ENCODE measurements at regions not wholly inside any gene's neighbourhood (a gene's known extent, or its start where the extent isn't known, plus 50 kb on each side); places are given as distances from the start of the nearest gene placed in this dataset.

GRCh38 chr9:1434811-1435210 lies 384.7 kb downstream of the DMRT2 start:
- DNase-seq, result no peak

- no peak for DNase-seq
Observed at GRCh38 chr9:1440256-1440655, 390.1 kb downstream of the DMRT2 start.

DNA sequence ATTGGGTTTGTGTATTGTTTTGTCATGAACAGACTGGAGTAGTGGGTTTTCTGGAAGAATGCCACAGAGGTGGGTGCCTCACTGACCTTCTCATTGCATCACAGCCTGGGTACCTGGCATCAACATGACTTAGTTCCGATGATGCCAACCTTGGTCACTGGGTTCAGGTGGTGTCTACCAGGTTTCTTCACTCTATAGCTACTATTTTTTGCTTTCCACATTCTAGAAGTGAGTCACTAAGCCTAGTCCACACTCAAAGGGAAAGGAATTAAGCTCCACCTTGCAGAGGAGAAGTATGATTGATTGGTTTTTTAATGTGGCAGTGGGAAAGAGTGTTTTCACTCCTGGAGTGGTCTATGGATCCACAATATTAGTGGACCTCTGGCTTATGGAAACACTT lies 391.9 kb downstream of the DMRT2 start:
- no peak for DNase-seq

DNA sequence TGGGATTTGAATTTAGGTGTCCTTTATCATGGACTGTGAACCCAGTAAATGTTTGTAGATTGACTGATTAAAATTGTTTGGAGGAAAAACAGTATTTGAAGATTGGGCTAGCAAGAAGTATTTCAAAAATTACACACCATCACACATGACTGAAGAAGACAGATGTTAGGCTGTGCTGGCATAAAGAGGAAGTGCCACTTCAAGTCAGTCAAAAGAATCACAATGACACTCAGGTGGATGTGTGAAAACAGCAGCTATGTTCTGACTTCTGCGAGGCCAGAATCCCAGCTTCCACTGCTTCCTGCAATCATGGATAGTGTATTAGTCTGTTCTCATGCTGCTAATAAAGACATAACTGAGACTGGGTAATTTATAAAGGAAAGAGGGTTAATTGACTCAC lies 393.3 kb downstream of the DMRT2 start:
- no peak for DNase-seq

- no peak for DNase-seq
Observed at GRCh38 chr9:1446671-1447070, 396.5 kb downstream of the DMRT2 start.

- DNase-seq, result no peak
Observed at GRCh38 chr9:1453636-1454035, 403.5 kb downstream of the DMRT2 start.

- DNase-seq, result no peak
Observed at GRCh38 chr9:1454211-1454610, 404.1 kb downstream of the DMRT2 start.

DNA sequence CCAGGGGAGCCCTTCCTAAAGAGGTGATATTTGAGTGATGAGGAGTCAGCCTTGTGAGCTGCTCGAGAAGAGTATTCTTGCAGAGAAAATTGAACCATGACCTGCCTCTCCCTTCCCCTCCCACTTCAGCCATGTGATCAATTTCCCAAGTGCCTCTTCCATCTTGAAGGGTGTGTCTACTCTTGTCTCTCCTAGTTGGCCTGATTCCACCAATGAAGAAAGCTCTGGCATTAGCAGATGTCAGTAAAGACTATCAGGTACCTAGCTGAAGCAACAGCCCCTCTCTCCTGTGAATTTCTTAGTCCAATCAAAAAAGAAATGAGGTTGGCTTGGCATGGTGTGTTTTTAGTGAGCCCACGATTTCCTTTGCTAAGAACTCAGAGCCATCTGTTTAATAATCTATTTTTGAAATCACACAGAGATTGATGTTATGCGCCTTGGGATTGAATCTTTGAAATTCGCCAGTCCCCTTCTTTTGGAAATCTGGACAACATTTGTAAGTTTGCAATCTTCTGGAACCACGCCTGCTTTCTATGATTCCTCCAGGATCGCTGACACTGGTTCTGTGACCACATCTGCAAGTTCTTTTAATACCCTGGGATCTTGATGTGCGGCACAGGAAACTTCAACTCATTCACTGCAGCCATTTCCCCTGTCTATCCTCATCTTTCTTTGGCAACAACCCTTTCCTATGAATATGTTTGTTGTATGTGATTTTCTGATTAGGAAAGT lies 404.6 kb downstream of the DMRT2 start:
- no peak for DNase-seq

- no peak for DNase-seq
Observed at GRCh38 chr9:1455766-1456165, 405.6 kb downstream of the DMRT2 start.

- no peak for DNase-seq
Observed at GRCh38 chr9:1456301-1457024, 406.3 kb downstream of the DMRT2 start.

GRCh38 chr9:1457460-1457859 lies 407.3 kb downstream of the DMRT2 start:
- DNase-seq, result no peak

GRCh38 chr9:1458503-1458902 lies 408.3 kb downstream of the DMRT2 start:
- no peak for DNase-seq

GRCh38 chr9:1460143-1460769 lies 410.1 kb downstream of the DMRT2 start:
- no peak for DNase-seq

- DNase-seq, result no peak
Observed at GRCh38 chr9:1461812-1462211, 411.7 kb downstream of the DMRT2 start.

DNA sequence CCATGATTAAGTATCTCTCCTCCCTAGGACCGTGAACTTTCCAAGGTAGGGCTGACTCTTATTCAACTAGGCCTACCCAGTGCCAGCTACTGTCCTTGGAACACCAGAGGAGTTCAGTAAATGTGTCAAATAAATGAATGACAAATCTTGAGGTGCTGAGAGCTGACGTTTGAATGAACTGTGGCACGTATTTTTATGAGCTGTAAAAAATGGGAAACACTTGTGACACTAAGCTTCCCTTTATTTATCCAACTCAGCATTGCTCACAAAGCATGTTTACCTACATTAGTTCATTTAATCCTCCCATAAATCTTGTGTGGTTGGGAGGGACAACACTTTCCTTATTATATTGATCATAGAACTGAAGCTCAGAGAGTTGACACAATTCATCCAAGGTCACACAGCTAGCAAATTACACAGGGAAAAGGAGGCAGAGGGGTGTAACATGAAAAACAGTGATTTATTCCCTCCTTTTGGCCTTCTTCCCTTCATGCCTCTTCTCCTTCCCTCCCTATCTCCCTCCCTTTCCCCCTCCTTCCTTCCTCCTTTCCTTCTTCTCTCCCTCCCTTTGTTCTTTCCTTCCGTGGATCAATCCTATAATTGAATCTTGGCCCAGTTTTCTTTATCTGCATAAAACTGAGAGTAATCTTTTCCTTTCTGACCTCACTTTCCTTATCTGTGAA lies 412.6 kb downstream of the DMRT2 start:
- DNase-seq, result no peak

DNA sequence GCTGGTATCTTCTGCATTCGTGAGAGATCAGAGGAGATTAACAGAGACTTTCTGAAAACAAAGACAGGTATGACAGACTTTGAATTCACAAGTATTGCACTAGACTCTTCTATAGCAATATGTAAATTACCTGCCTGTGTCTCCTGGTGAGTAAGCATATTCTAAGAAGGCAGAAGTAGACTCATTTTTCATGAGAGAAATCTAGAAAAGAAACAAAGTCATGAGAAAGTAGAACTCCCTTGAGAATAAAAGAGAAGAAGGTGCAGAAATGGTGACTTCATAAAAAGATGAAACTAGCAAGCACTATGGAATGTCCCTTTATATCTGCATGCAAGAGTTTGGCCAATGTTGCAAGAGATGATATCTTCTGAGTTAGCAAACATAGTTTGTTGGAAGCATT lies 419.8 kb downstream of the DMRT2 start:
- no peak for DNase-seq

- no peak for DNase-seq
Observed at GRCh38 chr9:1473956-1474634, 423.9 kb downstream of the DMRT2 start.

DNA sequence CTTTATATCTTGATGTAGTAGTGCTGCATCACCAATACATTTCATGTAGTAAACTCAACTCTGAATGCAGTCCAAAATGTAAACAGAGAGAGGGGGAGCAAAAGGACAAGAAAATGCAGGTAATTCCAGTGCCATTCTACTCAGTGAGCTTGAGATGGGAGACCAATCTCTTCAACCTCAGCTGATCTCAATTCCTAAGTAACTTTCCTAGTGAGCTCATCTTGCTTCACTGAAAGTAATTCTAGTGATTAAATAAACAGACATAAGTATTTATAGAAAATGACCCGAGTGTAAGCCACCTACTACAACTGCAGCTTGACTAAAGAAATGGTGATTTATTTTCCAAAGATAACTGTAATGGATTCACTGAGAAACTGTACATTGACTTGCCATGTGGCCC lies 424.5 kb downstream of the DMRT2 start:
- DNase-seq, result no peak

- no peak for DNase-seq
Observed at GRCh38 chr9:1490341-1491232, 440.4 kb downstream of the DMRT2 start.

DNA sequence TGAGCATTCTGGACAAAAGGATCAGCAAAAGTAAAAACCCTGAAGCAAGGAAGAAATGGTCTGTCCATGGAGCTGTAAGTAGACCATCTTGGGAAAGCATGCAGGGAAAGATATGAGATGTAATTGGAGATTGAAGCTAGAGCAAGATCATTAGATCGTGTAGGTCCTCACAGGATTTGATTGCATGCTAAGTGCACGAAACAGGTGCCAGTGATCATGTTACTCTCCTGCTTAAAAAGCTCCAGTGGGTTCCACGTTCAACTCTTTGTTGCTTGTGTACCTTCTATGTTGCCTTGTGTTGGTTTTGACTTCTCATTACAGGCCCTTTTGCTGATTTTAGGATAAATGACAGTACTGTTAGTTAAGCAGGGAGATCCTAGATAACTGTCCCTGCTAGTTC lies 442.0 kb downstream of the DMRT2 start:
- no peak for DNase-seq

DNA sequence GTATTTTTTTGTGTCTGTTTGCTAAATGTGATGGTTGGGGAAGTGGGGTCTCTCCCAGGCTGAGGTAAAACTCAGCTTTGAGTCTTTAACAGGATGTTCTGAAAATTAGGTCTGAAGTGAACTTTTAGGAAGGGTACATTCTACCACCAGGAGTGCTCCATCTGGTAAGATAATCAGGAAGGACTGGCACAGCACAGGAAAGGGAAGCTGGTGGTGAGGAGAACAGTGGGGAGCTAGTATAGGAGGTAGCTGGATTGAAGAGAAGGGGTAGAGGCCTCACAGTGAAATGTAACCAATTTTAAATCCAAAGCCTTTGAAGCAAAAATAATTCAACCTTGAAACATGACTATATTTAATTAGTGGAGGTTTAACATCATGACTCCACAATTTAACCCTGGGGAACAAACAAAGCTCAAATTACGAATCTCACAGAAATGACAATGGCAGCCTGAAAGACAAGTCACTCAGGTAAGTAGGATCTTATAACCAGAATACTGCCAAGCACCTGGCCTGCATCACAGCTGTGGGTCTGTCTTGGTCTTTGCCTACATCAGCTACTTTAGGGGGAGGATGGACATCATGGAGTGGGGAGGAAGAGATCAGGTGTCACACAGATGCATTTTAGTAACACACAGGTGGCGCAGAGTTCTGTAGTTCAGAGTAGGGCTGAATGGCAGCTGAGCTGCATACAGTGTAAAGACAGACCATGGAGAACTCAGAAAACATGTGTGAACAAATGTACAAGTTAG lies 445.3 kb downstream of the DMRT2 start:
- no peak for DNase-seq
